WERI-Rb-1 (cell line): ENCODE measurements at regions not wholly inside any gene's neighbourhood (a gene's known extent, or its start where the extent isn't known, plus 50 kb on each side); places are given as distances from the start of the nearest gene placed in this dataset.
"Not testable (repeated sequence)": the region's sequence is repeated elsewhere in the genome, so short reads cannot be mapped to it uniquely, and the experiment has no call there.

ENCODE experiments used
- DNase-seq: peaks from one replicate; pipeline ENCODE4 v3.0.0-alpha.2; 2020
- H3K27ac ChIP-seq: fragments of 250-450 bp; sonication (Bioruptor Pico); 2 replicates; pipeline ENCODE4 v1.5.1; 2020; ENCODE audit warnings: mild to moderate bottlenecking, moderate library complexity
- H3K27me3 ChIP-seq: fragments of 250-450 bp; sonication (Bioruptor Pico); 2 replicates; pipeline ENCODE4 v1.5.1; 2021; ENCODE audit warnings: mild to moderate bottlenecking, low read depth, moderate library complexity; ENCODE audit not compliant: insufficient read depth, severe bottlenecking
- H3K36me3 ChIP-seq: fragments of 250-450 bp; sonication (Bioruptor Pico); 2 replicates; pipeline ENCODE4 v1.5.1; 2020; ENCODE audit warnings: mild to moderate bottlenecking, moderate library complexity
- H3K4me3 ChIP-seq: 2 replicates; pipeline ENCODE4 v1.5.1; 2011; ENCODE audit warnings: low read depth, mild to moderate bottlenecking, control low read depth, low read length
- H3K9me3 ChIP-seq: fragments of 250-450 bp; sonication (Bioruptor Pico); 2 replicates; pipeline ENCODE4 v1.5.1; 2021; ENCODE audit warnings: mild to moderate bottlenecking, moderate library complexity; ENCODE audit not compliant: severe bottlenecking
- CTCF ChIP-seq: IDR thresholded peaks from 2 replicates; pipeline ENCODE4 v1.5.1; 2011; ENCODE audit warnings: low read depth, mild to moderate bottlenecking, control low read depth, inconsistent platforms, low read length

- no peak for TF ChIP-seq CTCF
- no peak overlapping the region for H3K4me3 ChIP-seq
- no peaks in the 10 kb centered on the region for H3K9me3 ChIP-seq
- H3K27me3 ChIP-seq, result no peaks in the 10 kb centered on the region
- DNase-seq, result no peak
- no peaks in the 10 kb centered on the region for H3K36me3 ChIP-seq
- no peak overlapping the region for H3K27ac ChIP-seq
These were observed 1050.8 kb downstream of the DIPK2A start for GRCh38 chr3:145022447-145022846.

- DNase-seq, result no peak
- Histone ChIP-seq H3K9me3 (no peaks in the 10 kb centered on the region), H3K4me3 (no peak overlapping the region), H3K27ac (no peak overlapping the region), H3K27me3 (no peaks in the 10 kb centered on the region), H3K36me3 (no peaks in the 10 kb centered on the region)
- no peak for TF ChIP-seq CTCF
These were observed 1053.1 kb downstream of the DIPK2A start for GRCh38 chr3:145024700-145025099.

GRCh38 chr3:145027186-145027585 lies 1055.6 kb downstream of the DIPK2A start:
- H3K4me3 ChIP-seq, H3K9me3 ChIP-seq, H3K27ac ChIP-seq, H3K27me3 ChIP-seq, H3K36me3 ChIP-seq, DNase-seq: not testable (repeated sequence)

- no peaks in the 10 kb centered on the region for H3K27me3 ChIP-seq
- H3K27ac ChIP-seq, result no peak overlapping the region
- no peak overlapping the region for H3K4me3 ChIP-seq
- TF ChIP-seq CTCF, result no peak
- H3K9me3 ChIP-seq, result peaks cover 5% of the 10 kb centered on the region
- H3K36me3 ChIP-seq, result no peaks in the 10 kb centered on the region
- DNase-seq, result no peak
These were observed 1061.2 kb downstream of the DIPK2A start for GRCh38 chr3:145032791-145033190.

- no peak overlapping the region for H3K4me3 ChIP-seq
- no peaks in the 10 kb centered on the region for H3K36me3 ChIP-seq
- peaks cover 5% of the 10 kb centered on the region for H3K9me3 ChIP-seq
- TF ChIP-seq CTCF, result no peak
- H3K27me3 ChIP-seq, result no peaks in the 10 kb centered on the region
- H3K27ac ChIP-seq, result no peak overlapping the region
- no peak for DNase-seq
These were observed 1064.1 kb downstream of the DIPK2A start for GRCh38 chr3:145035682-145036081.

GRCh38 chr3:145054055-145054454 lies 1082.4 kb downstream of the DIPK2A start:
- not testable (repeated sequence) for DNase-seq, H3K4me3 ChIP-seq, H3K27ac ChIP-seq, H3K9me3 ChIP-seq, H3K27me3 ChIP-seq, H3K36me3 ChIP-seq

GRCh38 chr3:145055375-145056076 lies 1083.9 kb downstream of the DIPK2A start:
- H3K36me3 ChIP-seq, result no peaks in the 10 kb centered on the region
- H3K27ac ChIP-seq, result no peak overlapping the region
- no peaks in the 10 kb centered on the region for H3K9me3 ChIP-seq
- no peak overlapping the region for H3K4me3 ChIP-seq
- no peak for TF ChIP-seq CTCF
- H3K27me3 ChIP-seq, result no peaks in the 10 kb centered on the region
- DNase-seq, result no peak
